ENCODE measurements at regions not wholly inside any gene's neighbourhood (a gene's known extent, or its start where the extent isn't known, plus 50 kb on each side); places are given as distances from the start of the nearest gene placed in this dataset.

- TF ChIP-seq E2F4 (IDR thresholded peaks at IDR 0.05; ENCODE audit: low read depth, low read length) (no peak), POLR2A (IDR thresholded peaks at IDR 0.05; ENCODE audit: low read depth, low read length) (no peak), CREB1 (IDR thresholded peaks at IDR 0.05; ENCODE audit: low read depth) (no peak), CTCF (IDR thresholded peaks at IDR 0.05 in 2 of 3, conservative IDR thresholded peaks at IDR 0.05 in 1 of 3; ENCODE audit: control insufficient read depth in 2 of 3, extremely low read depth in 1 of 3, insufficient read depth in 1 of 3, low read depth in 3 of 3, low read length in 3 of 3) (no peak)
Observed at GRCh38 chr12:13463189-13463588, 266.7 kb downstream of the EMP1 start.

Measured in GM12878 (cell line).